K562 (cell line): ENCODE measurements at regions not wholly inside any gene's neighbourhood (a gene's known extent, or its start where the extent isn't known, plus 50 kb on each side); places are given as distances from the start of the nearest gene placed in this dataset.
A peak's percentile ranks its signal among the peaks of the same experiment; 100 is the strongest.

Source experiments
- AFF4 ChIP-seq: sonication (generic); formaldehyde crosslinking; IDR thresholded peaks from 2 replicates; pipeline ENCODE4 v1.8.0; 2023; ENCODE audit warnings: mild to moderate bottlenecking, missing genetic modification reagents
- ARID4B ChIP-seq: sonication (generic); formaldehyde crosslinking; IDR thresholded peaks from 2 replicates; pipeline ENCODE4 v1.8.0; 2022; ENCODE audit warnings: mild to moderate bottlenecking, missing genetic modification reagents
- C11orf30 ChIP-seq: fragments of 450-650 bp; IDR thresholded peaks from 2 replicates; pipeline ENCODE4 v1.6.1; 2016; ENCODE audit warnings: low read depth, mild to moderate bottlenecking
- CBFA2T2 ChIP-seq: fragments of 450-650 bp; conservative IDR thresholded peaks from 2 replicates; pipeline ENCODE4 v1.6.1; 2017; ENCODE audit warnings: mild to moderate bottlenecking
- GABPA ChIP-seq: fragments of 200-800 bp; sonication (Bioruptor generic); conservative IDR thresholded peaks from 2 replicates; pipeline ENCODE4 v1.6.1; 2016; ENCODE audit warnings: low read depth, missing genetic modification characterization, missing compliant biosample characterization
- IRF1 ChIP-seq: sonication (generic); formaldehyde crosslinking; IDR thresholded peaks from 2 replicates; pipeline ENCODE4 v1.8.0; 2022; ENCODE audit warnings: missing genetic modification reagents, mild to moderate bottlenecking, borderline replicate concordance
- KDM4B ChIP-seq, 2 experiments: fragments of 450-650 bp in 1 of 2; sonication (generic) in 1 of 2; IDR thresholded peaks; 2 replicates each; pipeline ENCODE4 v1.6.1; 2016 to 2017; ENCODE audit warnings: borderline replicate concordance in 2 of 2, antibody characterized with exemption in 1 of 2, low read depth in 1 of 2, mild to moderate bottlenecking in 1 of 2
- L3MBTL2 ChIP-seq: fragments of 450-650 bp; IDR thresholded peaks from 2 replicates; pipeline ENCODE4 v1.6.1; 2016; ENCODE audit warnings: mild to moderate bottlenecking, moderate library complexity
- NCOA6 ChIP-seq: fragments of 450-650 bp; IDR thresholded peaks from 2 replicates; pipeline ENCODE4 v1.6.1; 2017; ENCODE audit warnings: mild to moderate bottlenecking
- RB1 ChIP-seq: fragments of 450-650 bp; IDR thresholded peaks from 2 replicates; pipeline ENCODE4 v1.6.1; 2017; ENCODE audit warnings: low read depth, mild to moderate bottlenecking
- SNIP1 ChIP-seq: fragments of 450-650 bp; IDR thresholded peaks from 2 replicates; pipeline ENCODE4 v1.7.1; 2017; ENCODE audit warnings: low read depth, mild to moderate bottlenecking
- SRSF3 ChIP-seq: fragments of 200-400 bp; formaldehyde crosslinking; IDR thresholded peaks from 2 replicates; pipeline ENCODE4 v1.6.1; 2016; ENCODE audit warnings: mild to moderate bottlenecking, low read length, moderate library complexity; ENCODE audit not compliant: insufficient read depth
- ZBTB1 ChIP-seq: sonication (generic); formaldehyde crosslinking; IDR thresholded peaks from 2 replicates; pipeline ENCODE4 v1.8.1; 2023; ENCODE audit warnings: missing genetic modification reagents, low read depth, mild to moderate bottlenecking, borderline replicate concordance
- ZBTB33 ChIP-seq: sonication (generic); formaldehyde crosslinking; IDR thresholded peaks from 2 replicates; pipeline ENCODE4 v1.8.1; 2023; ENCODE audit warnings: mild to moderate bottlenecking, missing genetic modification reagents
- ZFX ChIP-seq: sonication (generic); formaldehyde crosslinking; IDR thresholded peaks from 2 replicates; pipeline ENCODE4 v1.8.0; 2022; ENCODE audit warnings: mild to moderate bottlenecking, missing genetic modification reagents, moderate library complexity

- 0 out of 2 replicates have a peak, but pooled peaks have one; percentile 29 for TF ChIP-seq SNIP1
- peak; percentile 80 for TF ChIP-seq GABPA (tag)
- TF ChIP-seq KDM4B (IDR thresholded peaks at IDR 0.05; ENCODE audit: borderline replicate concordance in 2 of 2, low read depth in 1 of 2): peak in 1 of 2 experiments; percentile 63; a peak in 1 of 4 replicates
- no peak; the same call in 1 of the 2 replicates for TF ChIP-seq ZBTB33
- TF ChIP-seq IRF1 (CRISPR knock-in tag): no peak
- peak; percentile 56 for TF ChIP-seq ZFX (CRISPR knock-in tag)
- TF ChIP-seq ZBTB1: 0 out of 2 replicates have a peak, but pooled peaks have one; percentile 28
- peak; percentile 79 for TF ChIP-seq L3MBTL2
- TF ChIP-seq ARID4B: peak; percentile 61; the same call in 1 of the 2 replicates
- TF ChIP-seq CBFA2T2: 0 out of 2 replicates have a peak, but pooled peaks have one; percentile 2
- no peak for TF ChIP-seq NCOA6
- peak; percentile 68; the same call in 1 of the 2 replicates for TF ChIP-seq AFF4 (CRISPR knock-in tag)
- TF ChIP-seq RB1: 0 out of 2 replicates have a peak, but pooled peaks have one; percentile 8
- TF ChIP-seq C11orf30: peak; percentile 70
- TF ChIP-seq SRSF3: no peak
Observed at GRCh38 chr11:119584193-119585042, 144.6 kb downstream of the NECTIN1 start (continued).
